UCSD-AML1 (cell line): ENCODE measurements at regions not wholly inside any gene's neighbourhood (a gene's known extent, or its start where the extent isn't known, plus 50 kb on each side); places are given as distances from the start of the nearest gene placed in this dataset.
"Not testable (repeated sequence)": the region's sequence is repeated elsewhere in the genome, so short reads cannot be mapped to it uniquely, and the experiment has no call there.

Source experiments
- DNase-seq: peaks from one replicate; lab custom pipeline; 2025; ENCODE audit not compliant: unreplicated experiment; lab: John Stamatoyannopoulos, UW

DNA sequence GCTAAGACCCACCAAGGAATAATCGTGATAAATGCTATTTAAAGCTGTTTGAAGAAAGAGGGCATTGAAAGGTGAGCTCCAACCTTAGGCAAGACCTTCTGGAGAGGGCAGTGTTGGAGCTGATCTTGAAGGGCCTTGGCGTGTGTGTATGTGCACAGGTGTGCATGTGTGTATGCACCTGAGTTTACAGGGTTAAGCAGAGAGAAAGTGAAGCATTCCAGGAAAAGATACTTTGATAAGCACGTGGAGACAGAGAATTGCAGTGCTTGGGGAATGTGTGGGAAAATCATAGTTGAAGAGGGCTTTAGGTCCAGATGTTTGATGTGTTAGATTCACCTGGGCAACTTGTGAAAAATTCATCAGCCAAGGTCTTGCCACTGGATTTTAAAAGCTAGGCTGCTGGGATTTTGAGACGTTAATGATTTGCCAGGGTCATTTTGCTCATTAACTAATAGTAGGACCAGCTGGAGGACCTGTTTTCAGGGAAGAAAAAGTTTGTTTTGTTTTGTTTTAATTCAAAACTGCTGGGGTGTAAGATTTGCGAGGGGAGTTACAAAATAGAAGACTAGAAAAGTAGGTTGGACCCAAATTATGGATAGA, 78.3 kb upstream of the ANKRD55 start:
- DNase-seq: no peak

DNA sequence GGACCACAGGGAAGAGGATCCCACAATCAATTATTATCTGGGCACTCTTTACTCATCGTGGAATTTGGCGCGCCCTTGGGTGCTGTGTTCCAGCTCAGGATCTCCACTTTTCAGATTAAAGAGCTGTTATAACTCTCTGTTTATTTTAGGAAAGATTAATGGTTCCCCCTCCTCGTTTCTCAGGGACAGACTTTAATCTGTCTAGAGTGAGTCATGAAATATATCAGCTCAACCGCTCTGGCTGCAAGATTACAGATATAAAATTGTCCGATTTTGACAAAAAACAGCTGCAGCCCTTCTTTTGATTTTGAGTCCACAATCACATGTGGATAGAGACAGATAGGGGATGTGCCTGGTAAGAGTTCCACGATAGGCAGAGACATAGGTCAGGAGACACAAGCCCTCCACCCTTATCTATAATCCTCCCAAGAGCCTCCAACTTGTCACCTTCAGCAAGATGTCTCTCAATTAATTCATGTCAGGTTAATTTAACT, 77.6 kb upstream of the ANKRD55 start:
- DNase-seq: no peak

DNA sequence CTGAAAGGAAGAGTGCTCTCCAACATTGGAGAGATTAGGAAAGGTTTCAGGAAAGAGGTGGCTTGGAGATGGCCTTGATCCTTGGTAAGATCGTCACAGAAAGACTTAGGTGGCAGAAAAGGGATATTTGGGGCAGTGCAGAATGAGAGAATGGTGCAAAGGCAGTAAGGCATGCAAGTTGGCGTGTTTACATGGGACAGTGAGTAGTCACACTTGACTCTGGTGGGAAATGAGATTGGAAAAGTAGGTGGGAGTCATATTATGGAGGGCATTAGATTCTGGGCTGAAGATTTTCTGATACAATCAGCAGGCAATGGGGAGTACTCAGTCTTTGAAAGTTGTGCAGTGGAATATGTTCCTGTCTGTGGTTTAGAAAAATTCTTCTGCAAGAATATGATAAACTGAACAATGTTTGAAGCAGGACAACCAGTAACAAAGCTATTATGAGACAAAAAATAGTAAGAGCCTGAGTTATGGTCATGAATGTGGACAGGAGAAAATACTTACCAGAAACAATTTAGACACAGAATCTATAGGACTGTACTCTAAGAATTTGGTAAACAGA, 76.2 kb upstream of the ANKRD55 start:
- no peak for DNase-seq

DNA sequence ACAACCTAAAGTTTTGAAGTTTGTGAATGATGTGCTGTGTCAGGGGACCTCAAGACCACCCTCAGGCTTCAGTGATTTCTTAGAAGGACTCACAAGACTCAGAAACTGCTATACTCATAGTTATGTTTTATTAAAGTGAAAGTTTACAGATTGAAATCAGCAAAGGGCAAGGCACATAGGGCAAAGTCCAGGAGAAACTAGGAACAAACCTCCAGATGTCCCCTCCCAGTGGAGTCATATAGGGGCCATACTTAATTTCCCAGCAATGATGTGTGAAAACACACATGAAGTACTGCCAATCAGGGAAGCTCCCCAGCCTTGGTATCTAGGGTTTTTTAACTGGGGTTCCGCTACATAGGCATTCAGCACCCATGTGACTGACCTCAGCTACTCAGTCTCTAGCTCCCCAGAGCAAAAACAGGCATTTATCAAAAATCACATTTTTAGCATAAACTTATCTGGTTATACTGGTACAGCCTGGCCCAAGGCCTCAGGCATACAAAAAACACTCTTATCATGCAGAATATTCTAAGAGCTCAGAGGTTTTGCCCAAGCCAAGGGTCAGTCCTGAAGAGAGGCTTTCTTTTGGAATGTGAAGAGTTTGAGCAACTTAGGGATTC, 74.7 kb upstream of the ANKRD55 start:
- no peak for DNase-seq

GRCh38 chr5:56306433-56307150, 73.5 kb upstream of the ANKRD55 start:
- DNase-seq: no peak

DNA sequence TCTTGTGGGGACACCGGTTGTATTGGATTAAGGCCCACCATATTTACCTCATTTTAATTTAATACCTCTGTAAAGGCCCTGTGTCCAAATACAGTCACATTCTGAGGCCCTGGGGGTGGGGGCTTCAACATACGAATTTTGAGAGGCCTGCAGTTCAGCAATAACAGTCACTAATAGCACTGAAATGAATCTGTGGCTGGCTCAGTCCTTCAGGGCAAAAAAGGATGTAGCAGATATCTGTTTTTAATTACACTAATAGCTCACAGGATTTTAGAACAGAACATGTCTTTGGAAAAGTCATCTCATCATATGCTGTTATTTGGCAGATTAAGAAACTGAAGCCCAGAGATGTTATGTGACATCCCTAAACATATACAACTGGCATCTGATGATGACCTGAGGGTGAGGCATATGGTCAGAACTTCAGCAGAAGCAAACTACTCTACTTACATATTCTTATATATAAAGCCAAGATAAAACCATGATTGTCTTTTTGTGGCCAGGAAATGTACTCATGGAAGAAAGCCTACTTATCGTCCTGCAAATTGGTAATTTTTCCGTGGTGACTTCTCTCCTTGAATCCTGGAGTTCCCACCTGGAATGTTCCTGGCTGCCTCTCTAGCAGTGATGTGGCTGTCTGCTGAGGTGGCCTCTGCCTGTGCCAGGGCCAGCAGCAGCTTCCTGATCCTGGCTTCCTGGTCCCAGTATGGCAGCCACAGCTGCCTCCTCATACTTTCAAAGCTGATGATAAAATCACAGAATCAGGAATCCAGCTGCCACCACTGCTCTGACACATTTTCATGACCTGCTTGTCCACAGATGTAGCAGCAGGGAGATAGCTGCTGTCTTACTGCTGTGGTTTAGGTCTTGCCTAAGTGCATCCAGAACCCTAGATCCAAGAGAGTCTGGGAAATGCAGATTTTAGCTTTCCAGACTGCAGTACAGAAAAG, 72.1 kb upstream of the ANKRD55 start:
- DNase-seq: no peak

DNA sequence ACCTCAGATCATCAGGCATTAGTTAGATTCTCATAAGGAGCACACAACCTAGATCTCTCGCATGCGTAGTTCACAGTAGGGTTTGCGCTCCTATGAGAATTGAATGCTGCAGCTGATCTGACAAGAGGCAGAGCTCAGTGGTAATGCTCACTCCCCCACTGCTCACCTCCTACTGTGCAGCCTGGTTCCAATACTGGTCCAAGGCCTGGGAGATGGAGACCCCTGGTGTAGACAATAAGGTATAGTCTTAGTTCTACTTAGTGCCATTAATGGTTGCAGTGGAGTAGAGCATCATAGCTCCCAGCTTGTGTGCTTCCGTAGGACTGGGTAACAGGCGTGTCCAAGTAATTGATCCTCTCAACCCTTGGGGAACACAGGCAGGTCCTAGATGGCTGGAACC, 70.4 kb upstream of the ANKRD55 start:
- no peak for DNase-seq

GRCh38 chr5:56302027-56302426, 68.9 kb upstream of the ANKRD55 start:
- DNase-seq: no peak

GRCh38 chr5:56301069-56301468, 67.9 kb upstream of the ANKRD55 start:
- no peak for DNase-seq

- no peak for DNase-seq
Observed at GRCh38 chr5:56299212-56299611, 66.1 kb upstream of the ANKRD55 start.

GRCh38 chr5:56298336-56299090, 65.4 kb upstream of the ANKRD55 start:
- DNase-seq: no peak

GRCh38 chr5:56297851-56298250, 64.7 kb upstream of the ANKRD55 start:
- no peak for DNase-seq

DNA sequence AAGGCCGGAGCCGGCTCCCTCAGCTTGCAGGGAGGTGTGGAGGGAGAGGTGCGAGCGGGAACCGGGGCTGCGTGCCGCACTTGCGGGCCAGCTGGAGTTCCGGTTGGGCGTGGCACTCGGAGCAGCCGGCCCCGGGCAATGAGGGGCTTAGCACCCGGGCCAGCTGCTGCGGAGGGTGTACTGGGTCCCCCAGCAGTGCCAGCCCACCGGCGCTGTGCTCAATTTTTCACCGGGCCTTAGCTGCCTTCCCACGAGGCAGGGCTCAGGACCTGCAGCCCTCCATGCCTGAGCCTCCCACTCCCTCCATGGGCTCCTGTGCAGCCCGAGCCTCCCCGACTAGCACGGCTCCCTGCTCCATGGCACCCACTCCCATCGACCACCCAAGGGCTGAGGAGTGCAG, 62.2 kb upstream of the ANKRD55 start:
- not testable (repeated sequence) for DNase-seq

DNA sequence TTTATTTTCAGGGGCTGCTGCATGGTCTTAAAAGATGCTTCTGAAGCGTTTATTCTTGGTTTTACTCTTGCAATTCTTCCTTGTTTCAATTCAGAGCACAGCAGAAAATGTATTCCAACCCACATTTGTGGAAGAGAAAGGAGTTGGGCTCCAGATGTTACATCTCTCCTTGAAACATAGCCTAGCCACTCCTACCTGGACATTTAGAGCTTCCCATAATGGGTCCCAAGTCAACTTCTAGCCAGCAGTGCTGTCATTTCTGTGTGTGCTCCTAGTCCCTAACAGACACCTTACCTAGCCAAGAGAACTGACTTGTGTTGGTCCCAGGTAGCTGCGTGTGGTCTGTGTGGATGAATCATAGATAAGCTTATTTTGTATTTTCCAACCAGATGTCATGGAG, 61.2 kb upstream of the ANKRD55 start:
- DNase-seq: no peak

DNA sequence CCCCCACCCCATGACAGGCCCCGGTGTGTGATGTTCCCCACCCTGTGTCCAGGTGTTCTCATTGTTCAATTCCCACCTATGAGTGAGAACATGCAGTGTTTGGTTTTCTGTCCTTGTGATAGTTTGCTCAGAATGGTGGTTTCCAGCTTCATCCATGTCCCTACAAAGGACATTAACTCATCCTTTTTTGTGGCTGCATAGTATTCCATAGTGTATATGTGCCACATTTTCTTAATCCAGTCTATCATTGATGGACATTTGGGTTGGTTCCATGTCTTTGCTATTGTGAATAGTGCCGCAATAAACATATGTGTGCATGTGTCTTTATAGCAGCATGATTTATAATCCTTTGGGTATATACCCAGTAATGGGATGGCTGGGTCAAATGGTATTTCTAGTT, 59.7 kb upstream of the ANKRD55 start:
- DNase-seq: not testable (repeated sequence)

- no peak for DNase-seq
Observed at GRCh38 chr5:56291661-56292374, 58.7 kb upstream of the ANKRD55 start.

DNA sequence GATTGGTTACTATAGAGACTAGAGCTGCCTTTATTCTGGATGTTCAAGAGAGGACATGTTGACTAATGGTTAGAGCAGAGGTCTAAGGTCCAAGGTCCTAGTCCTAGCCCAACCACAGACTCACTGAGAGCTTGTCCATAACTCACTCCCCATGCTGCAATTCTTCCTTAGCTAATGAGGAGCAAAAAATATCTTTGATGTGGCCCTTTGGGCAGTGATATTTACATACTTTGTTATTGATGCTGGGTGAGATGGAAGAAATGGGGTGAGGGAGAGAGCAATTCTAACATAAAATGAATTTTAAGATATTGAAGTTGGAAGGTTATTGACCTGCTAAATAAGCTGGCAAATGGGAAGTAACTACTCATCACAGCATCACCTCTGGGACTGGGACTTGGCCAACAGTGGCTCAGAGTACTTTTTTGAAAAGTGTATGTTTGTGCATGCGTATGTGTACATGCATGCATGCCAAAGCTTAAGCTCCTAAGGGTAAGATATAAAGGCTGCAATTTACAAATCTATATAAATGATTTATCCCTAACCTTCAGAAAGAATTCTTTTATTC, 58.0 kb upstream of the ANKRD55 start:
- DNase-seq: no peak

DNA sequence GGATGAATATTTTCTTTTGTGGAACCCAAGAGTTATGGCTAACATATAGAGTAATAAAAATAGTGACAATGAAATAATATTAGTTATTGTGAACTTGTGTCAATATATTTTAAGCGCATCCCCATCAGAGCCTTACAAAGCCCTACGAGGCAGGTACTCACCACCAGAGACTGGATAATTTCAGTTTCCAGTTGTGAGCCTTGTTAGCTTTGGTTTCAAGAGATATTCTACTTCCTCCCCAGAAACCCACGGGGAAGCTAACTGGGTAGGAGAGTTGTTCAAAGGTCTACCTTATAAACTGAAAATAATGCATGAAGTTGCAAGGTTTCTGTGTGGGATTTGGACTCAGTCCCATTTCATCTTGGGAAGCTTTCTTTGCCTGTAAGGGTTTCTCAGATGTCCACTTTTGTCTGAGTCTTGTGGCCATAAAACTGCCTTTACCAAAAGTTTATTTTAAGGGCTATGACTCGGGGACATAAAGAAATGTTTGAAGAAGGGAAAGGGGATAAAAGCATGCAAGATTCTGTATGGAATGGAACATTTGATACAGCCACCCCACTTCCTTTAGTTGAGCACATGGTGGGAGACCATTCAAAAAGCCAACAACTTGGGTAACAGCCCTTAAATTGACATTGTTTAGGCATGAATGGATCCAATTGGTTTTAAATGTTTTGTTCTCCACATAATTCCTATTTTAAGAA, 57.4 kb upstream of the ANKRD55 start:
- no peak for DNase-seq

GRCh38 chr5:56289602-56289987, 56.5 kb upstream of the ANKRD55 start:
- DNase-seq: no peak
